CD14-positive monocyte (primary cell): ENCODE measurements at regions not wholly inside any gene's neighbourhood (a gene's known extent, or its start where the extent isn't known, plus 50 kb on each side); places are given as distances from the start of the nearest gene placed in this dataset.

Experiments used
- DNase-seq, 3 donors: peaks; one replicate each; pipeline ENCODE4 v3.0.0-alpha.2; 2011 to 2022
- H2AFZ ChIP-seq: 2 replicates; pipeline ENCODE4 v1.6.0; 2012; ENCODE audit warnings: mild to moderate bottlenecking, low read depth, low read length, inconsistent platforms; ENCODE audit not compliant: insufficient read depth, poor library complexity, severe bottlenecking
- H3K27ac ChIP-seq, 2 donors: 1 replicate in 1 of 2; 2 replicates in 1 of 2; pipeline ENCODE4 v1.5.1; 2012 to 2013; ENCODE audit warnings: low read length in 2 of 2, control low read depth in 1 of 2, inconsistent platforms in 1 of 2, low read depth in 1 of 2, mild to moderate bottlenecking in 1 of 2
- H3K27me3 ChIP-seq, 2 donors: one replicate each; pipeline versions ENCODE4 v1.6.0 to v1.6.1; 2011 to 2013; ENCODE audit warnings: low read length in 2 of 2; ENCODE audit not compliant: control insufficient read depth in 2 of 2, insufficient read depth in 2 of 2
- H3K36me3 ChIP-seq, 2 donors: replicated peaks in 1 of 2; 1 replicate in 1 of 2; 2 replicates in 1 of 2; pipeline versions ENCODE4 v1.5.1 to v1.6.1; 2012 to 2013; ENCODE audit warnings: low read length in 2 of 2, control low read depth in 1 of 2, inconsistent platforms in 1 of 2, mild to moderate bottlenecking in 1 of 2; ENCODE audit not compliant: insufficient read depth in 2 of 2, control insufficient read depth in 1 of 2
- H3K4me1 ChIP-seq, 2 donors: 1 replicate in 1 of 2; 2 replicates in 1 of 2; pipeline versions ENCODE4 v1.5.1 to v1.6.1; 2012 to 2013; ENCODE audit warnings: low read length in 2 of 2, control low read depth in 1 of 2, inconsistent platforms in 1 of 2, mild to moderate bottlenecking in 1 of 2, moderate library complexity in 1 of 2; ENCODE audit not compliant: insufficient read depth in 2 of 2, control insufficient read depth in 1 of 2
- H3K4me2 ChIP-seq: replicated peaks from 2 replicates; pipeline ENCODE3; 2012; ENCODE audit warnings: low read length, moderate library complexity, mild to moderate bottlenecking; ENCODE audit not compliant: poor library complexity, severe bottlenecking; ENCODE audit errors: extremely low read depth
- H3K4me3 ChIP-seq, 3 experiments: fragments of 200-600 bp in 1 of 3; sonication (generic) in 1 of 3; replicated peaks in 1 of 3; 1 replicate in 2 of 3; 2 replicates in 1 of 3; pipeline ENCODE4 v1.5.1; 2011 to 2013; ENCODE audit warnings: low read length in 3 of 3, mild to moderate bottlenecking in 3 of 3, control low read depth in 2 of 3, low read depth in 2 of 3, inconsistent platforms in 1 of 3, moderate library complexity in 1 of 3
- H3K79me2 ChIP-seq: 2 replicates; pipeline ENCODE4 v1.6.0; 2012; ENCODE audit warnings: mild to moderate bottlenecking, control low read depth, inconsistent platforms, low read length, moderate library complexity; ENCODE audit not compliant: insufficient read depth
- H3K9ac ChIP-seq: 2 replicates; pipeline ENCODE4 v1.6.0; 2017; ENCODE audit warnings: low read length, mild to moderate bottlenecking; ENCODE audit not compliant: insufficient read depth, poor library complexity, severe bottlenecking
- H3K9me3 ChIP-seq, 2 donors: replicated peaks in 1 of 2; 1 replicate in 1 of 2; 2 replicates in 1 of 2; pipeline versions ENCODE4 v1.5.1 to v1.6.1; 2012 to 2013; ENCODE audit warnings: low read length in 2 of 2, control low read depth in 1 of 2; ENCODE audit not compliant: control insufficient read depth in 1 of 2, insufficient read depth in 1 of 2
- H4K20me1 ChIP-seq: 2 replicates; pipeline ENCODE4 v1.6.0; 2012; ENCODE audit warnings: mild to moderate bottlenecking, low read length, control low read depth, moderate library complexity; ENCODE audit not compliant: insufficient read depth
- H3K27ac Mint-ChIP-seq, 7 donors: one replicate each; pipeline ENCODE4 v1.8.0; 2020; ENCODE audit warnings: mild to moderate bottlenecking in 7 of 7, mixed read lengths in 7 of 7, moderate library complexity in 6 of 7, inconsistent platforms in 2 of 7
- H3K27me3 Mint-ChIP-seq, 3 donors: one replicate each; pipeline ENCODE4 v1.8.0; 2021 to 2022; ENCODE audit warnings: low read depth in 3 of 3, mild to moderate bottlenecking in 3 of 3, mixed read lengths in 3 of 3, moderate library complexity in 3 of 3, inconsistent platforms in 1 of 3
- H3K36me3 Mint-ChIP-seq, 2 donors: one replicate each; pipeline ENCODE4 v1.8.0; 2020; ENCODE audit warnings: mixed read lengths in 2 of 2, inconsistent platforms in 1 of 2, mild to moderate bottlenecking in 1 of 2
- H3K4me1 Mint-ChIP-seq: one replicate; pipeline ENCODE4 v1.8.0; 2020; ENCODE audit warnings: mild to moderate bottlenecking, mixed read lengths
- H3K4me3 Mint-ChIP-seq, 2 donors: one replicate each; pipeline ENCODE4 v1.8.0; 2020; ENCODE audit warnings: mild to moderate bottlenecking in 2 of 2, mixed read lengths in 2 of 2, moderate library complexity in 1 of 2
- H3K9me3 Mint-ChIP-seq, 7 donors: one replicate each; pipeline ENCODE4 v1.8.0; 2020 to 2022; ENCODE audit warnings: mixed read lengths in 7 of 7, mild to moderate bottlenecking in 6 of 7, moderate library complexity in 6 of 7, inconsistent platforms in 2 of 7
- WGBS: methylation state at CpG from one replicate; pipeline ENCODE4 v1.1.5; 2013; ENCODE audit warnings: missing lambda C conversion rate; ENCODE audit not compliant: insufficient coverage; 5-methylcytosine and 5-hydroxymethylcytosine counted together
- intact Hi-C, 2 donors: fragments of 100-400 bp; cut with micrococcal nuclease; formaldehyde crosslinking; loops; one replicate each; pipeline versions ENCODE4 v1.15.0 to v1.15.1; 2023
- TF ChIP-seq, protein P1 (sequence below): fragments of 200-600 bp; IDR thresholded peaks from one replicate; pipeline ENCODE4 v1.8.0; 2022; ENCODE audit warnings: antibody characterized with exemption, mild to moderate bottlenecking

DNA sequence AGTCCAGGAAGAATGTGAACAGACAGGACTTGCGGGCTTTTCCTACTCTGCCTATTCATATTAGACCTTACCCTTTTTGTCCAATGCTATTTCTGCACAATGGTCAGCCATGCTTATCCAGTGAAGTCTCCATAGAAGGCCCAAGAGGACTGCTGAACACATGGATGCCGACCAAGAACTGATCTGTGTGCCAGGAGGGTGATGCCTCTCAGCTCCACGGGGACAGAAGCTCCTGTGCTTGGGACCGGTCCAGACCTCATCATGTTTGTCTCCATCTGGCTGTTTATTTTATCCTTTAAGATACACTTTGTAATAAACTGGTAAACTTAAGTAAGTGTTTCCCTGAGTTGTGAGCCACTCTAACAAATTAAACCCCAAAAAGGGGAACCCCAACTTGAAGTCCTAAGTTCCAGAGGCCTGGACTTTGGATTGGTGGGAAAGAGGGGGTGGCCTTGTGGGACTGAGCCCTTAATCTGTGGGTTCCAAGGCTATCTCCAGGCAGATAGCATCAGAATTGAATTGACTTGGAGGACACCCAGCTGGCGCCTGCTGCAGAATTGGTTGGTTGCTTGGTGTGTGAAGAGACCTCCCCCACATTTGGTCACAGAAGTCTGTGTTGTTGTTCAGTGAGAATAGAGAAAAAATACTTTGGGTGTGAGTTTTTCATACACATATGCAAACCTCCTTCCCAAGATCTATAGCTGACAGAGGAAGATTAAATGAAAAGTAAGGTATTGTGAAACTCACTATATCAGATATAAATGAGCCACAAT is 57.9 kb upstream of the ANKH start:
- H3K27me3 Mint-ChIP-seq: peaks cover 2 to 7% (median 5%) of the 10 kb centered on the region in 3 donors
- H2AFZ ChIP-seq: no peak overlapping the region
- WGBS: 92% methylated on average over 1 of the region's 5 CpGs

DNA sequence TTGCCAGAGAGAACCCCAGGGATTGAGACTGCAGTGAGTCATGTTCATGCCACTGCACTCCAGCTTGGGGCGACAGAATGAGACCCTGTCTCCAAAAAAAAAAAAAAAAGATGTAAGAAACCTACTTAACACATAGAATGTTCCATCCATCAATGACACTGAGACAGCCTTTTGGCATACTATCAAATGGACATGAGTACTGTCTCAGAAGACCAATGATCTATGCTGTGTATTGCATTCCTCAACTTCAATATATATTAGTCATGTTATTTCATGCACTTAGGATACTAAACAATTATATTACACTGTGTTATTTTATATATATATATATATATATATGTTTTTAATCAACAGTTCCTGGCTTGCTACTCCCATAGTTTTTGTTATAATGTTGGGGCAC is 57.1 kb upstream of the ANKH start:
- DNase-seq: no peak
- Histone ChIP-seq H4K20me1 (no peaks in the 10 kb centered on the region), H3K36me3 (no peaks in the 10 kb centered on the region), H3K27me3 (no peaks in the 10 kb centered on the region), H3K79me2 (no peaks in the 10 kb centered on the region), H3K9ac (no peak overlapping the region), H3K4me1 (peaks cover 3 to 16% of the 10 kb centered on the region in 2 donors), H3K27ac (no peak overlapping the region), H3K4me3 (no peak overlapping the region), H3K4me2 (no peak overlapping the region), H3K9me3 (no peaks in the 10 kb centered on the region), H2AFZ (no peak overlapping the region)
- H3K4me1 Mint-ChIP-seq: peaks cover 19% of the 10 kb centered on the region
- TF ChIP-seq, protein P1, sequence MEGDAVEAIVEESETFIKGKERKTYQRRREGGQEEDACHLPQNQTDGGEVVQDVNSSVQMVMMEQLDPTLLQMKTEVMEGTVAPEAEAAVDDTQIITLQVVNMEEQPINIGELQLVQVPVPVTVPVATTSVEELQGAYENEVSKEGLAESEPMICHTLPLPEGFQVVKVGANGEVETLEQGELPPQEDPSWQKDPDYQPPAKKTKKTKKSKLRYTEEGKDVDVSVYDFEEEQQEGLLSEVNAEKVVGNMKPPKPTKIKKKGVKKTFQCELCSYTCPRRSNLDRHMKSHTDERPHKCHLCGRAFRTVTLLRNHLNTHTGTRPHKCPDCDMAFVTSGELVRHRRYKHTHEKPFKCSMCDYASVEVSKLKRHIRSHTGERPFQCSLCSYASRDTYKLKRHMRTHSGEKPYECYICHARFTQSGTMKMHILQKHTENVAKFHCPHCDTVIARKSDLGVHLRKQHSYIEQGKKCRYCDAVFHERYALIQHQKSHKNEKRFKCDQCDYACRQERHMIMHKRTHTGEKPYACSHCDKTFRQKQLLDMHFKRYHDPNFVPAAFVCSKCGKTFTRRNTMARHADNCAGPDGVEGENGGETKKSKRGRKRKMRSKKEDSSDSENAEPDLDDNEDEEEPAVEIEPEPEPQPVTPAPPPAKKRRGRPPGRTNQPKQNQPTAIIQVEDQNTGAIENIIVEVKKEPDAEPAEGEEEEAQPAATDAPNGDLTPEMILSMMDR: no peak
- H3K27ac Mint-ChIP-seq: peak overlapping the region in 1 of 7 donors; percentile 40
- WGBS: no CpG with 5 or more reads among the region's 1 CpG
- H3K36me3 Mint-ChIP-seq: peaks cover 0 to 3% of the 10 kb centered on the region in 2 donors
- no peak overlapping the region for H3K4me3 Mint-ChIP-seq
- peaks cover 0 to 4% (median 0%) of the 10 kb centered on the region in 7 donors for H3K9me3 Mint-ChIP-seq
- peaks cover 2 to 10% (median 5%) of the 10 kb centered on the region in 3 donors for H3K27me3 Mint-ChIP-seq
- intact Hi-C loops: loop anchor here in 1 of 2 donors (5.0 kb wide), 1 partner anchor 46 kb away; no protein-coding TSS in a partner anchor

More for the DNA sequence above, 57.9 kb upstream of the ANKH start:
- no peaks in the 10 kb centered on the region for H3K9me3 ChIP-seq
- no peak for DNase-seq
- H3K27ac ChIP-seq: no peak overlapping the region
- Mint-ChIP-seq H3K36me3 (peaks cover 0 to 3% of the 10 kb centered on the region in 2 donors), H3K27ac (no peak overlapping the region), H3K4me1 (peaks cover 16% of the 10 kb centered on the region), H3K9me3 (peaks cover 0 to 4% (median 0%) of the 10 kb centered on the region in 7 donors), H3K4me3 (no peak overlapping the region)
- peaks cover 3 to 16% of the 10 kb centered on the region in 2 donors for H3K4me1 ChIP-seq
- intact Hi-C loops: loop anchor here in 1 of 2 donors (5.0 kb wide), 1 partner anchor 47 kb away; no protein-coding TSS in a partner anchor
- no peaks in the 10 kb centered on the region for H3K79me2 ChIP-seq
- H3K4me3 ChIP-seq: no peak overlapping the region
- H3K36me3 ChIP-seq: no peaks in the 10 kb centered on the region
- TF ChIP-seq, protein P1: no peak
- no peaks in the 10 kb centered on the region for H3K27me3 ChIP-seq
- no peaks in the 10 kb centered on the region for H4K20me1 ChIP-seq
- H3K9ac ChIP-seq: no peak overlapping the region
- no peak overlapping the region for H3K4me2 ChIP-seq
